PC-9 (cell line): ENCODE measurements at regions not wholly inside any gene's neighbourhood (a gene's known extent, or its start where the extent isn't known, plus 50 kb on each side); places are given as distances from the start of the nearest gene placed in this dataset.

Source experiments
- BruUV-seq: library from RNA; stranded (reverse); fragments of 400-500 nt; replicated peaks from 2 replicates; lab custom pipeline; 2021; lab: Mats Ljungman, UMichigan
- CTCF ChIA-PET: fragments of 300-600 bp; sonication (Branson Sonifier 250); formaldehyde crosslinking; loops from one replicate; lab custom pipeline; 2022; ENCODE audit warnings: antibody characterized with exemption; lab: Charles Lee
- POLR2A ChIA-PET: fragments of 300-600 bp; sonication (Branson Sonifier 250); formaldehyde crosslinking; loops from one replicate; lab custom pipeline; 2022; ENCODE audit warnings: antibody characterized with exemption; ENCODE audit not compliant: unreplicated experiment; lab: Charles Lee
- DNase-seq, 2 experiments: peaks; one replicate each; pipeline versions ENCODE4 v3.0.0 to v3.0.0-alpha.2; 2015 to 2022; ENCODE audit warnings: mixed read lengths in 1 of 2
- H2AFZ ChIP-seq: fragments of 200-600 bp; sonication (generic); 2 replicates; pipeline ENCODE4 v1.8.1; 2017; ENCODE audit warnings: antibody characterized with exemption
- H3F3A ChIP-seq: fragments of 200-600 bp; sonication (generic); 2 replicates; pipeline ENCODE4 v1.8.1; 2017; ENCODE audit warnings: antibody characterized with exemption, mild to moderate bottlenecking, low read depth; ENCODE audit not compliant: insufficient read depth
- H3K27ac ChIP-seq: fragments of 200-600 bp; sonication (generic); 2 replicates; pipeline ENCODE4 v1.6.1; 2016; ENCODE audit warnings: mixed run types
- H3K27me3 ChIP-seq: fragments of 200-600 bp; sonication (generic); 2 replicates; pipeline ENCODE4 v1.6.1; 2016; ENCODE audit warnings: low read depth, mixed run types; ENCODE audit not compliant: insufficient read depth
- H3K36me3 ChIP-seq: fragments of 200-600 bp; sonication (generic); 2 replicates; pipeline ENCODE4 v1.6.1; 2016; ENCODE audit warnings: low read depth, mixed run types
- H3K4me1 ChIP-seq: fragments of 200-600 bp; sonication (generic); replicated peaks from 2 replicates; pipeline ENCODE4 v1.6.1; 2016; ENCODE audit warnings: mixed run types; ENCODE audit not compliant: insufficient read depth
- H3K4me2 ChIP-seq: fragments of 200-600 bp; sonication (generic); 2 replicates; pipeline ENCODE4 v1.6.1; 2017; ENCODE audit warnings: mixed run types
- H3K4me3 ChIP-seq: fragments of 200-600 bp; sonication (generic); 2 replicates; pipeline ENCODE4 v1.6.1; 2016; ENCODE audit warnings: mixed run types
- H3K79me2 ChIP-seq: fragments of 200-600 bp; sonication (generic); 2 replicates; pipeline ENCODE4 v1.6.1; 2017; ENCODE audit warnings: low read depth, mixed run types
- H3K9me2 ChIP-seq: fragments of 200-600 bp; sonication (generic); 2 replicates; pipeline ENCODE4 v1.8.1; 2017; ENCODE audit warnings: mild to moderate bottlenecking; ENCODE audit not compliant: insufficient read depth
- H3K9me3 ChIP-seq: fragments of 200-600 bp; sonication (generic); 2 replicates; pipeline ENCODE4 v1.8.1; 2016; ENCODE audit warnings: low read depth; ENCODE audit not compliant: insufficient read depth
- H4K20me1 ChIP-seq: fragments of 200-600 bp; sonication (generic); 2 replicates; pipeline ENCODE4 v1.8.1; 2017; ENCODE audit not compliant: insufficient read depth
- CTCF ChIP-seq: fragments of 200-600 bp; sonication (generic); conservative IDR thresholded peaks from 2 replicates; pipeline ENCODE4 v1.6.1; 2017; ENCODE audit warnings: mixed run types, antibody characterized with exemption, mild to moderate bottlenecking, moderate library complexity
- EZH2 ChIP-seq: fragments of 200-600 bp; sonication (generic); IDR thresholded peaks from 2 replicates; pipeline ENCODE4 v1.8.0; 2017; ENCODE audit warnings: antibody characterized with exemption, low read depth
- intact Hi-C: fragments of 100-400 bp; cut with micrococcal nuclease; formaldehyde crosslinking; loops from one replicate; pipeline ENCODE4 v1.10.0; 2022; ENCODE audit not compliant: unreplicated experiment

DNA sequence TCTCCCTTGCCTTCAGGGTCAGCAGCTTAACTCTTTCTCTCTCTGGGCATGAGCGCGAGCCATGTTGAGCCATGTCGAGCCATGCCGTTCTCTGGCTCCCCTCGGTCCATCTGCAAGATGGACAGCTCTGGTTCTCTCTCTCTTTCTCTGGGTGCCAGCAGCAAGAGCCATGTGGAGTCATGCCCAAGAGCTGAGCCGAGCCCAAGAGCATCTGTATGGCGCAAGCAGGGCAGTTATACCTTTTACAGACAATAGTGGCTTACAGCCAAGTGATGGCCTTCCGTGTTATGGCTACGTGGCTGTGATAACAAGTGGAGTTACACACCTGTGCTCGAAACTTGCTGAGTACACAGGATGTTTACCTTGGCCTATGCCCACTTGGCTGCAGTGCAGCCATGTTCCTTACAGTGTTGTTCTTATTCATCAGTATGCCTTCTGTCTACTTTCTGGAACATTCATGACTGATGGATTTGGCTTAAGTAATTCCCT, 327.7 kb downstream of the GLRX3 start:
- H3K4me3 ChIP-seq, result no peak overlapping the region
- no peaks in the 10 kb centered on the region for H3K36me3 ChIP-seq
- TF ChIP-seq EZH2 (no peak), CTCF (no peak)
- no peaks in the 10 kb centered on the region for H3F3A ChIP-seq
- no peaks in the 10 kb centered on the region for H3K9me3 ChIP-seq
- no peaks in the 10 kb centered on the region for H3K4me1 ChIP-seq
- H3K79me2 ChIP-seq, result no peaks in the 10 kb centered on the region
- H3K9me2 ChIP-seq, result no peaks in the 10 kb centered on the region
- CTCF ChIA-PET, result no interaction called here
- intact Hi-C loops, result no loop called here
- BruUV-seq, result no TSS peak
- H3K27me3 ChIP-seq, result no peaks in the 10 kb centered on the region
- POLR2A ChIA-PET, result no interaction called here
- H3K4me2 ChIP-seq, result no peak overlapping the region
- no peaks in the 10 kb centered on the region for H4K20me1 ChIP-seq
- no peak for DNase-seq
- no peak overlapping the region for H3K27ac ChIP-seq
- no peak overlapping the region for H2AFZ ChIP-seq

DNA sequence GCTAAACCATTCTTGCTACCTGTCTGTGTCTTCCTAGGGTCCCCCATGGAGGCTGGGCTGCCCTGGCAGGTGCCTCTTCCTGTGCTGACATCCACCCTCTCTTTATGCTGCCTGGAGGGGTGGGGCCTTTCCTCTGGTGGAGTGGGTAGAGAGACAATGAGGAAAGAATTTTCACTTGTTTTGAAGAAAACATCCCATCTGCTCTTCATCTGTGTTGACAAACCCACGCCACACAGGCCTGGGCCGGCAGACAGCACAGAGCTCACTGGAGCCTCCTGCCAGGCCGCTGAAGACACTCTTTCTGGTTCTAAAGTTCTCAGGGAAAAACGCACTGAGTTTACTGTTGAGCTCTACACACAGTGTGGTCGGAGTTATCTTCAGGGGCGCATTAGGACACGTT, 328.2 kb downstream of the GLRX3 start:
- no TSS peak for BruUV-seq
- no peak for TF ChIP-seq EZH2
- no peak for TF ChIP-seq CTCF
- DNase-seq, result no peak
- H3K27ac ChIP-seq, result no peak overlapping the region
- H3K9me3 ChIP-seq, result no peaks in the 10 kb centered on the region
- H2AFZ ChIP-seq, result no peak overlapping the region
- no peaks in the 10 kb centered on the region for H3K36me3 ChIP-seq
- H3K79me2 ChIP-seq, result no peaks in the 10 kb centered on the region
- no peaks in the 10 kb centered on the region for H3K9me2 ChIP-seq
- H4K20me1 ChIP-seq, result no peaks in the 10 kb centered on the region
- no peaks in the 10 kb centered on the region for H3K27me3 ChIP-seq
- intact Hi-C loops, result no loop called here
- CTCF ChIA-PET, result no interaction called here
- POLR2A ChIA-PET, result no interaction called here
- no peaks in the 10 kb centered on the region for H3F3A ChIP-seq
- H3K4me2 ChIP-seq, result no peak overlapping the region
- no peak overlapping the region for H3K4me3 ChIP-seq
- H3K4me1 ChIP-seq, result no peaks in the 10 kb centered on the region

GRCh38 chr10:130466271-130466997, 330.2 kb downstream of the GLRX3 start:
- Histone ChIP-seq H3K4me2 (no peak overlapping the region), H2AFZ (no peak overlapping the region), H3K9me2 (no peaks in the 10 kb centered on the region), H3K27me3 (no peaks in the 10 kb centered on the region), H4K20me1 (no peaks in the 10 kb centered on the region), H3F3A (no peaks in the 10 kb centered on the region), H3K27ac (no peak overlapping the region), H3K79me2 (no peaks in the 10 kb centered on the region), H3K36me3 (no peaks in the 10 kb centered on the region), H3K4me3 (no peak overlapping the region), H3K9me3 (no peaks in the 10 kb centered on the region), H3K4me1 (no peaks in the 10 kb centered on the region)
- CTCF ChIA-PET, result no interaction called here
- TF ChIP-seq EZH2, result no peak
- no peak for TF ChIP-seq CTCF
- POLR2A ChIA-PET, result no interaction called here
- no TSS peak for BruUV-seq
- no peak for DNase-seq
- intact Hi-C loops, result no loop called here
